HCT116 (cell line): ENCODE measurements at regions not wholly inside any gene's neighbourhood (a gene's known extent, or its start where the extent isn't known, plus 50 kb on each side); places are given as distances from the start of the nearest gene placed in this dataset.

Experiments used
- ATAC-seq: fragments of 200-7000 bp; cut with Tn5 transposase; 2 replicates; pipeline ENCODE4 v1.9.1; 2020; ENCODE audit warnings: mild to moderate bottlenecking, moderate library complexity
- BruUV-seq: library from RNA; stranded (reverse); fragments of 400-500 nt; replicated peaks from 2 replicates; lab custom pipeline; 2021; lab: Mats Ljungman, UMichigan
- CTCF ChIA-PET: fragments of 300-600 bp; sonication (Branson Sonifier 250); formaldehyde crosslinking; loops from one replicate; lab custom pipeline; 2021; ENCODE audit warnings: antibody characterized with exemption; lab: Charles Lee
- POLR2A ChIA-PET: fragments of 300-600, 350-600 bp; sonication (Branson Sonifier 250); formaldehyde crosslinking; loops from one replicate; lab custom pipeline; 2021; ENCODE audit warnings: antibody characterized with exemption; lab: Charles Lee
- RAD21 ChIA-PET, 2 experiments: fragments of 300-600 bp; sonication (Branson Sonifier 250); formaldehyde crosslinking; loops; one replicate each; lab custom pipeline; 2023; ENCODE audit warnings: low total read pairs in 2 of 2; ENCODE audit not compliant: uncharacterized antibody in 2 of 2, unreplicated experiment in 2 of 2, low non-redundant PET in 1 of 2; lab: Charles Lee
- DNase-seq: peaks from one replicate; pipeline ENCODE4 v3.0.0-alpha.2; 2010; ENCODE audit warnings: low read depth, low spot score
- H2AFZ ChIP-seq: fragments of 200-600 bp; shearing (Covaris generic), sonication (generic); 2 replicates; pipeline ENCODE4 v1.6.1; 2017; ENCODE audit warnings: low read depth, mixed run types, mixed read lengths, antibody characterized with exemption, low read length; ENCODE audit not compliant: poor library complexity, severe bottlenecking
- H3K27ac ChIP-seq: 2 replicates; pipeline ENCODE4 v1.5.1; 2012; ENCODE audit warnings: low read depth, low read length
- H3K27me3 ChIP-seq: fragments of 200-600 bp; sonication (generic); 2 replicates; pipeline ENCODE4 v1.6.1; 2016; ENCODE audit warnings: mixed run types, low read length, mixed read lengths; ENCODE audit not compliant: insufficient read depth
- H3K36me3 ChIP-seq, 2 experiments: fragments of 200-500 bp in 1 of 2; fragments of 200-600 bp in 1 of 2; sonication (Bioruptor generic) in 1 of 2; sonication (generic) in 1 of 2; 2 replicates each; pipeline versions ENCODE4 v1.5.1 to v1.6.1; 2014 to 2016; ENCODE audit warnings: low read length in 2 of 2, inconsistent platforms in 1 of 2, mixed read lengths in 1 of 2, mixed run types in 1 of 2; ENCODE audit not compliant: insufficient read depth in 2 of 2, control insufficient read depth in 1 of 2
- H3K4me1 ChIP-seq, 2 experiments: fragments of 200-600 bp in 1 of 2; sonication (generic) in 1 of 2; 2 replicates each; pipeline versions ENCODE4 v1.5.1 to v1.6.1; 2012 to 2017; ENCODE audit warnings: low read length in 2 of 2, inconsistent platforms in 1 of 2, mild to moderate bottlenecking in 1 of 2, mixed read lengths in 1 of 2, mixed run types in 1 of 2, moderate library complexity in 1 of 2; ENCODE audit not compliant: insufficient read depth in 2 of 2, control insufficient read depth in 1 of 2
- H3K4me2 ChIP-seq: fragments of 200-600 bp; sonication (generic); 2 replicates; pipeline ENCODE4 v1.6.1; 2017; ENCODE audit warnings: mixed run types, low read length, mixed read lengths
- H3K4me3 ChIP-seq, 2 experiments: fragments of 200-600 bp in 1 of 2; sonication (generic) in 1 of 2; replicated peaks in 1 of 2; 2 replicates each; pipeline ENCODE4 v1.5.1; 2011 to 2016; ENCODE audit warnings: low read length in 2 of 2, control low read depth in 1 of 2, low read depth in 1 of 2, mild to moderate bottlenecking in 1 of 2, mixed read lengths in 1 of 2, mixed run types in 1 of 2
- H3K79me2 ChIP-seq: fragments of 200-600 bp; sonication (generic); 2 replicates; pipeline ENCODE4 v1.6.1; 2017; ENCODE audit warnings: mild to moderate bottlenecking, mixed run types, low read length, moderate library complexity, mixed read lengths; ENCODE audit not compliant: insufficient read depth
- H3K9ac ChIP-seq: fragments of 200-600 bp; sonication (generic); 2 replicates; pipeline ENCODE4 v1.6.1; 2016; ENCODE audit warnings: low read length, mixed read lengths
- H3K9me2 ChIP-seq: fragments of 200-600 bp; sonication (generic), shearing (Covaris generic); 2 replicates; pipeline ENCODE4 v1.6.1; 2017; ENCODE audit warnings: mixed run types, mild to moderate bottlenecking, moderate library complexity; ENCODE audit not compliant: insufficient read depth
- H3K9me3 ChIP-seq, 2 experiments: fragments of 200-500 bp in 1 of 2; fragments of 200-600 bp in 1 of 2; sonication (Bioruptor generic) in 1 of 2; sonication (generic) in 1 of 2; 2 replicates each; pipeline ENCODE4 v1.6.1; 2014 to 2017; ENCODE audit warnings: low read length in 2 of 2, mixed read lengths in 2 of 2, inconsistent platforms in 1 of 2, low read depth in 1 of 2, mild to moderate bottlenecking in 1 of 2, mixed run types in 1 of 2, moderate library complexity in 1 of 2; ENCODE audit not compliant: control insufficient read depth in 1 of 2, insufficient read depth in 1 of 2
- H4K20me1 ChIP-seq: fragments of 200-600 bp; sonication (generic), shearing (Covaris generic); 2 replicates; pipeline ENCODE4 v1.6.1; 2017; ENCODE audit warnings: mixed run types, mild to moderate bottlenecking, moderate library complexity; ENCODE audit not compliant: insufficient read depth
- CBX3 ChIP-seq: IDR thresholded peaks from 2 replicates; pipeline ENCODE4 v1.6.1; 2012; ENCODE audit warnings: low read depth
- ELF1 ChIP-seq: IDR thresholded peaks from 2 replicates; pipeline ENCODE4 v1.6.1; 2012; ENCODE audit warnings: low read depth, borderline replicate concordance
- EZH2phosphoT487 ChIP-seq: fragments of 200-600 bp; IDR thresholded peaks from 2 replicates; pipeline ENCODE4 v1.6.1; 2018; ENCODE audit warnings: antibody characterized with exemption, borderline replicate concordance
- POLR2A ChIP-seq: IDR thresholded peaks from 2 replicates; pipeline ENCODE4 v1.7.0; 2011; ENCODE audit warnings: borderline replicate concordance; ENCODE audit not compliant: insufficient read depth, insufficient read length; ENCODE audit errors: extremely low read depth
- RAD21 ChIP-seq: IDR thresholded peaks from 2 replicates; pipeline ENCODE4 v1.6.1; 2012; ENCODE audit warnings: low read depth, mild to moderate bottlenecking
- SIN3A ChIP-seq: IDR thresholded peaks from 2 replicates; pipeline ENCODE4 v1.6.1; 2012; ENCODE audit warnings: low read depth
- TCF7L2 ChIP-seq: IDR thresholded peaks from 2 replicates; pipeline ENCODE4 v1.7.0; 2011; ENCODE audit warnings: borderline replicate concordance, inconsistent platforms; ENCODE audit not compliant: insufficient read depth, insufficient read length; ENCODE audit errors: extremely low read depth
- ZBTB33 ChIP-seq: IDR thresholded peaks from 2 replicates; pipeline ENCODE4 v1.6.1; 2011; ENCODE audit warnings: mild to moderate bottlenecking, low read length, moderate library complexity; ENCODE audit not compliant: insufficient replicate concordance; ENCODE audit errors: extremely low read depth
- ZNF274 ChIP-seq: fragments of 200-500 bp; sonication (Bioruptor generic); IDR thresholded peaks from 2 replicates; pipeline ENCODE4 v1.6.1; 2014; ENCODE audit warnings: mild to moderate bottlenecking, low read depth, low read length, inconsistent platforms
- intact Hi-C: fragments of 100-400 bp; cut with micrococcal nuclease; formaldehyde crosslinking; loops from 2 replicates; pipeline ENCODE4 v1.10.0; 2022
- TF ChIP-seq, protein P1 (sequence below), 3 experiments: fragments of 200-600 bp in 1 of 3; sonication (generic) in 1 of 3; IDR thresholded peaks in 2 of 3; conservative IDR thresholded peaks in 1 of 3; 2 replicates each; pipeline ENCODE4 v1.5.1; 2012 to 2017; ENCODE audit warnings: low read depth in 2 of 3, low read length in 2 of 3, antibody characterized with exemption in 1 of 3, borderline replicate concordance in 1 of 3, control low read depth in 1 of 3, mild to moderate bottlenecking in 1 of 3, mixed read lengths in 1 of 3, mixed run types in 1 of 3, moderate library complexity in 1 of 3; ENCODE audit not compliant: insufficient read depth in 1 of 3

GRCh38 chr9:79116041-79116440 lies 455.7 kb upstream of the TLE4 start:
- RAD21 ChIA-PET: no interaction called here
- no TSS peak for BruUV-seq
- Histone ChIP-seq H3K9me3 (no peaks in the 10 kb centered on the region), H3K4me2 (no peak overlapping the region), H3K36me3 (no peaks in the 10 kb centered on the region), H3K27me3 (no peaks in the 10 kb centered on the region), H3K4me1 (no peaks in the 10 kb centered on the region), H3K9ac (no peak overlapping the region), H3K4me3 (no peak overlapping the region), H2AFZ (no peak overlapping the region), H4K20me1 (no peaks in the 10 kb centered on the region), H3K9me2 (no peaks in the 10 kb centered on the region), H3K79me2 (no peaks in the 10 kb centered on the region), H3K27ac (no peak overlapping the region)
- ATAC-seq: no peak
- DNase-seq: no peak
- TF ChIP-seq RAD21 (no peak), ZNF274 (no peak)
- POLR2A ChIA-PET: no interaction called here
- CTCF ChIA-PET: no interaction called here
- intact Hi-C loops: no loop called here

- POLR2A ChIA-PET: no interaction called here
These were observed 455.1 kb upstream of the TLE4 start for GRCh38 chr9:79116709-79117108.

More at GRCh38 chr9:79116709-79117108, 455.1 kb upstream of the TLE4 start:
- RAD21 ChIA-PET: no interaction called here
- Histone ChIP-seq H3K4me2 (no peak overlapping the region), H3K9me2 (no peaks in the 10 kb centered on the region), H3K4me3 (no peak overlapping the region), H3K9me3 (no peaks in the 10 kb centered on the region), H3K9ac (no peak overlapping the region), H3K36me3 (no peaks in the 10 kb centered on the region), H3K79me2 (no peaks in the 10 kb centered on the region), H3K27me3 (no peaks in the 10 kb centered on the region), H4K20me1 (no peaks in the 10 kb centered on the region), H3K4me1 (no peaks in the 10 kb centered on the region), H2AFZ (no peak overlapping the region), H3K27ac (no peak overlapping the region)
- no peak for DNase-seq
- ATAC-seq: no peak
- TF ChIP-seq EZH2phosphoT487 (no peak), ELF1 (no peak), CBX3 (no peak), TCF7L2 (no peak), POLR2A (no peak), SIN3A (no peak), ZBTB33 (no peak)
- TF ChIP-seq, protein P1, sequence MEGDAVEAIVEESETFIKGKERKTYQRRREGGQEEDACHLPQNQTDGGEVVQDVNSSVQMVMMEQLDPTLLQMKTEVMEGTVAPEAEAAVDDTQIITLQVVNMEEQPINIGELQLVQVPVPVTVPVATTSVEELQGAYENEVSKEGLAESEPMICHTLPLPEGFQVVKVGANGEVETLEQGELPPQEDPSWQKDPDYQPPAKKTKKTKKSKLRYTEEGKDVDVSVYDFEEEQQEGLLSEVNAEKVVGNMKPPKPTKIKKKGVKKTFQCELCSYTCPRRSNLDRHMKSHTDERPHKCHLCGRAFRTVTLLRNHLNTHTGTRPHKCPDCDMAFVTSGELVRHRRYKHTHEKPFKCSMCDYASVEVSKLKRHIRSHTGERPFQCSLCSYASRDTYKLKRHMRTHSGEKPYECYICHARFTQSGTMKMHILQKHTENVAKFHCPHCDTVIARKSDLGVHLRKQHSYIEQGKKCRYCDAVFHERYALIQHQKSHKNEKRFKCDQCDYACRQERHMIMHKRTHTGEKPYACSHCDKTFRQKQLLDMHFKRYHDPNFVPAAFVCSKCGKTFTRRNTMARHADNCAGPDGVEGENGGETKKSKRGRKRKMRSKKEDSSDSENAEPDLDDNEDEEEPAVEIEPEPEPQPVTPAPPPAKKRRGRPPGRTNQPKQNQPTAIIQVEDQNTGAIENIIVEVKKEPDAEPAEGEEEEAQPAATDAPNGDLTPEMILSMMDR (IDR thresholded peaks at IDR 0.05 in 2 of 3, conservative IDR thresholded peaks at IDR 0.05 in 1 of 3; ENCODE audit: borderline replicate concordance in 1 of 3, insufficient read depth in 1 of 3, low read depth in 2 of 3, low read length in 2 of 3): no peak
- BruUV-seq: no TSS peak
- intact Hi-C loops: no loop called here
- CTCF ChIA-PET: no interaction called here
